ENCODE measurements at regions not wholly inside any gene's neighbourhood (a gene's known extent, or its start where the extent isn't known, plus 50 kb on each side); places are given as distances from the start of the nearest gene placed in this dataset.

DNA sequence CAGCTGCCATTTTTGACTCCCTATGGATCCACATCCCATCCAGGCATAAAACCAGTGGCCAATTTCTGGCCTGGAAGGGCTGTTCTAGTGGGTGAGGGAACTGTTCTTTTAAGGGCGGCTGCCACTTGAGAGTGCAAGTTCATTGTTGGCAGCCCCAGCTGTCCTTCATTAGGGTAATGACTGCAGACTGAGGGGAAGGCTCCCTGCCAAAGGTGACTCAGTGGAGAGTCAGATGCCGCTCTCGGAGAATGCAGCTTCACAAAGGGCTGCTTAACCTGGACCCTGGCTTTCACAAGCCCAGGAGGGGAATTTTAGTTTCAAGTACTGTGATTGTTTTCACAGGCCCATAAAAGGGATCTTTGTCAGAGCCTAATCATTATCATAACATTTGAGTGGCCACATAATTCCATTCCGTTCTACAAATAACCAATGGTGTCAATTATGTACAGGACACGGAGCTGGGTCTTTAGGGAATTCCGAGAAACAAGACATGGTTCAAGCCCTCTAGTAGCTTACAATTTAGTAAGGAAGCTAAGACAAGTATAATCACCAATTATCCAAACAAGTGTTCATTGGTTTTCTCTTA lies 235.7 kb downstream of the CDCA7 start:
- peak; percentile 82 for DNase-seq (ENCODE audit: low read depth)

DNA sequence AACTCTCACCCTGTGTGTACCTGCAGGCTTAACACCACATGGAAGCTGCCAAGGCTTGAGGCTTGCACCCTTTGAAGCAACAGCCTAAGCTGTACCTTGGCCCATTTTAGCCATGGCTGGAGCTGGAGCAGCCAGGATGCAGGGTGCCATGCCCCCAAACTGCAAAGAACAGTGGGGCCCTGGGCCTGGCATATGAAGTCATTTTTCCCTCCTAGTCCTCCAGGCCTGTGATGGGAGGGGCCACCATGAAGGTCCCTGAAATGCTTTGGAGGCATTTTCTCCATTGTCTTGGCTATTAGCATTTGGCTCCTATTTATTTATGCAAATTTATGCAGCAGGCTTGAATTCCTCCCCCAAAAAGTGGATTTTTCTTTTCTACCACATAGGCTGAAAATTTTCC lies 238.4 kb downstream of the CDCA7 start:
- DNase-seq (ENCODE audit: low read depth): no peak

DNA sequence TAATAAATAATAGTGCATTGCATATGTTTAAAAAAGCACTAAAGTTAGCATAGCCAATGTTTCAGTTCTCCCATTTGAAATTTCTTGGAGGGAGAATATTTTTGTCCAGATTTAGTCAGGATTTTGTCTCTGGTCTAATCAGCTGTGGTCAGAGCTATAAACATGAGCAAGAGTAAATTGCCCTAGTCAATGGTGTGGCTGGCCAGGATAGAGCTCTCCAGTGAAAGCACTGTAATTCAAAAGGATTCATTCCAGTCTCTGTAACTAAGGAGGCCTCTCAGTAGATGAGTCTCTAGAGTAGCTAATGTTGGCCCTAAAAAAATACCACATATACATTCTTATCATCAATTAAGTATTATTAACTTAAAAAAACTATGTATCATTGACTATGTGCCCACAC lies 241.6 kb downstream of the CDCA7 start:
- DNase-seq (ENCODE audit: low read depth): no peak

DNA sequence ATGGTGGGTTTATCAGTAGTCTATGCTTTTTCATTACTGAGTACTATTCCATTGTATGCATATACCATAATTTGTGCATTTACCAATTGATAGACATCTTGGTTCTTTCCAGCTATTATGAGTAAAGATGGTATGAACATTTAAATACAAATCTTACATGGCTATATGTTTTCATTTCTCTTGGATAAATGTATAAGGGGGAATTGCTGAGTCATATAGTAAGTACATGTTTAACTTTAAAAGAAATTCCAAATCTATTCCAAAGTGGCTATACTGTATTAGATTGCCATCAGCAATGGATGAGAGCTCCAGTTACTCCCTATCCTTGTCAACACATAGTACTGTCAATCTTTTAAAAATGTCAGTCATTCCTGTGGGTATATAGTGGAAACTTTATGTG lies 243.9 kb downstream of the CDCA7 start:
- no peak for DNase-seq (ENCODE audit: low read depth)

DNA sequence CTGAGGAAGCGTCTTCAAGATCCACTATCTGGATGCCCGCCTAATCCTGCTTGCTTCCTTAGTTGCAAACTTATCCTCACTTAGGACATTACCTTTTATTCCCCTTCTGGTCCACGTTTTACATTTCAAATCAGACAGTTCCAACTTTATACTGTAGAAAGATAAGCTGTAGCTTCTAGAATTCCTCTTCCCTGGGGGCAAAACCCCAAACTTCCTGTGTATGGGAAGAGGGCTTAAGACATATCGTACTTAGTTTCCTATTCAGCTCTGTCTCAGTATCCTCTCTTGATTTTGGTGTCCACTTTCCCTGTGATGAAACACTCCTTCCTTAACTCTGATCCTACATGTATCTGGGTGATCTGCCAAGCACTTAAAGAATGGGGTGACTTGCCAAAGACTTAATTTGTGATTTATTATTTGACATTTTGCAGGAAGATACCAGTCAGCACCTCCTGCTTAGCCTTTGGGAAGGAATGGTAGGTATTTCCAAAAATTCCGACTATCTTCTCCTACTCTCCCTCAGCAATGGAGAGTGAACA lies 245.2 kb downstream of the CDCA7 start:
- no peak for DNase-seq (ENCODE audit: low read depth)

DNA sequence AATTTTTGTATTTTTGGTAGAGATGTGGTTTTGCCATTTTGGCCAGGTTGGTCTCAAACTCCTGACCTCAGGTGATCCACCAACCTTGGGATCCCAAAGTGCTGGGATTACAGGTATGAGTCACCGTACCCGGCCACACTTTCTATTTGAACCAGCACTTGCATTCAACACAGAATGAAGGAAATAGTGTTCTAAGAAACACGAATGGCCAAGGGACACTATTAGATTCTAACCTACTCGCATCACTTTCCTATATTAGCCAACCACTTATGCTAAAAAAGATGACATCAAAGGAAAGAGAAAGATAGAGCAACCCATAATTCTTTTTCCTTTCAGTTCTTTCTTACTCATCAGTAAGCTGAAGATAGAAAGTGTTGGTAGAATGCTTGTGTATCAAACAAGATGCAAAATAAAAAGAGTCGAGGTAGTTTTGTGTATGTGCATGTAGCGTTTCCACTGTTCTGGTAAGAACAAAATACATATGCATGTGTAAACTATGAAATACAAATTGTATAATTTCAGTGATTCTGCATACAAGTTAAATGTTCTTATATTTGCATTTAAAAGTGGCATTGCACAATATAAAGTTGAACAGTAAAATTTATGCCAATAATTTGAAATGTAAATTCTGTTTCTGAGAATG lies 247.6 kb downstream of the CDCA7 start:
- DNase-seq (ENCODE audit: low read depth): no peak

DNA sequence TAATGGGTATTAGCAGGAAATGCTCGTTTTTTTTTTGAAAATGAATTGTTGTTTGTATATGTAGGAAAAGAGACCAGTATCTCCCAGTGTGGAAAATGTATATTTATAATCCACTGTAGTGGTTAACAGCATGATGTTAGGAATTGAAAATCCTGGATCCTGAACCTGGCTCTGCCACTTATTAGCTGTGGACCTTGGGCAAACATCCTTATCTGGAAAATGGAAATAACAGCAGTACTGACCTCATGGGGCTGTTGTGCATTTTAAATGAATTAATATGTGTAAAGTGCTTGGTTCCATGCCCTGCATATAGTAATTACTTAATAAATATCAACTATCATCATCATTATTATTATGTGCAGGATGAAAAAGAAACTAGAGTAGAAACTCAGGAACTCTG lies 251.3 kb downstream of the CDCA7 start:
- DNase-seq (ENCODE audit: low read depth): no peak

DNA sequence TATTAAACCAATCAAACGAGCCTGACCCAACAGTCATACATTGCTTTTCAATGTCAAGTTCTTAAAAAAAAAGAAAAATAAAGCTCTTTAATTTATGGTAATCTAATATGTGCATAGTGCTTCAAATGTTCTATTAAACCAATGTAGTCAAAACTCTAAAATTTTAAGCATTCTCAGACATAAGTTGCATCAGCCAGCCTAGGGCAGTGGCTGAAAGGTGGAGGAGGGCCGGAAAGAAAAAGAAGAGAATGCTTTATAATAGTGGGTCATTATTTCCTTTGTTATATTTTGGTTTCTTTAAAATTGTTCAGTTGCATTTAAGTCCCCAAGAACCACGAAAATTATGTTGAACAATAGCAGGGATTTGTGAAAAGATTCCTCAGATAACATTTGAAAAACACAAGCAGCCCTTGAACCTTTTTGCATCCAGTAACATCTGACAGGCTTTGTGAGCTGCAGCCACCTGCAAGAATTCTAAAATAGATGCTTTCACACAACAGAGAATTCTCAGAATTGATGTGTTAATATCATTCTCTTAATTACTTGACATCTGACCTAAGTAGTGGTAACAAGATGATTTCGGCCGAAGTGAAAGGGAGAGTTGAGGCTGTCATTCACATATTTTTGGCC lies 252.1 kb downstream of the CDCA7 start:
- no peak for DNase-seq (ENCODE audit: low read depth)

DNA sequence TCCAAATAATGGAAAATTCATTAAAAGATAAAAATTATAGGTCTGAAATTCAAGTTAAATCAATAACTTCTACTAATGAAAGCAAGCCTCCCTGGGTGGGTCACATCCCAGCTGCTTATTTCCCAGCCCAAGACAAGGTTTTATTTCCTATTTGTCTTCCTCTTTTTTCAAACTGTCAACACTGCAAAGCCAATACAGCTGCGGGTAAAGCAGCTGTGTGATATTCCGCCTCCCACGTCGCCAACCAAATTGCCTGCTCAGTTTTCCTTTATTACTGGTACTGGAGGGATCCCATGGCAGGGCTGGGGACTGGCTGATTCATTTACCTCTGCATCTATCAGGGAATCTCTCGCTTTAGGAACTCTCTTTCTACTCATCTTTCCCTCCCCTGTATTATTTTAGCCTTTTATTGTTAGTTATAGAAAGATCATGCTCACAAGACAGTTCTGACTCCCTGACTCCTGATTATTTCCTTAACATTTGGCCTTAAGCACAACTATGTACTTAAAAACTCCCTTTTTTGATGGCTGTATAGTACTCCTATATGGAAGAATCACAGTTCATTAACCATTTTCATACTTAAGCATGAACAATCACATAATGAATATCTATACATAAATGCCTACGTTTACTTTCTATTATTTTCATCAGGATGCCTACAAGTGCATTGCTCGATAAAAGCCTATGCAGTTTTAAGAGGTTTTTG lies 253.1 kb downstream of the CDCA7 start:
- no peak for DNase-seq (ENCODE audit: low read depth)

DNA sequence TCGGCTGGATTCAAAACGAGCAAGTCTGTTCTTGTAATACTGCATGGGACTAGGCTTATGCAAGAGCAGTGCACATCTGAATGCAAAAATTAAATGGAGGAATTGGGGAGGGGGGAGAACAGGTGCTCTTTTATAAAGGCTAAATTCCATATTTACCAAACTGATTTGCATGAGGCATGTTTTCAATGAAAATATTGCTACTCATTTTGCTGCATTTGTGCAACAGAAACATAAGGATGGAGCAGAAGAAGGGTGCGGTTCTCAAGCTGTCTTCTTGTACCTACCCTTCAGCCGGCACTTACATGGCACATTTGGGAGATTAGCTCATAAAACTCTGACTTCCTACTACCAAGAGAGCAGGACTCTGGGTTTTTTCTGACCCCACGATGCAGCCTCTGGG lies 256.4 kb downstream of the CDCA7 start:
- DNase-seq (ENCODE audit: low read depth): no peak

DNA sequence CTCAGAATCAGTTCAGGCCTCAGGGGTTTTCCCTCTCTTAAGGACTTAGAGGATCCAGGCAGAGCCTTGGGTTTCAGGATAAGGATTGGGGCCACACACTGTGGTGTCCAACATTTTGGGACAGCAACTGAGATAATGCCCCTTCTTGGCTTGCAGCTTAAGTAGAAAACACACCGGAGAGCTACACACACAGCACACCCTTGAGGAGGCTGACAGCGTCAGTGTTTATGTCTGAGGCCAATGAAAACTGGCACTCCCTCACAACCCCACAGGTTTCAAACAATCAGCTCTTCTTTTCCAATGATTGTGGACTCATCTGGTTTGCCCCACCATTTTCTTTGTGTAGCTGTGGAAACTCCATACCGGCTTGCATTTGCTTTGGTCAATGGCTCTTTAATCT lies 257.7 kb downstream of the CDCA7 start:
- no peak for DNase-seq (ENCODE audit: low read depth)

DNA sequence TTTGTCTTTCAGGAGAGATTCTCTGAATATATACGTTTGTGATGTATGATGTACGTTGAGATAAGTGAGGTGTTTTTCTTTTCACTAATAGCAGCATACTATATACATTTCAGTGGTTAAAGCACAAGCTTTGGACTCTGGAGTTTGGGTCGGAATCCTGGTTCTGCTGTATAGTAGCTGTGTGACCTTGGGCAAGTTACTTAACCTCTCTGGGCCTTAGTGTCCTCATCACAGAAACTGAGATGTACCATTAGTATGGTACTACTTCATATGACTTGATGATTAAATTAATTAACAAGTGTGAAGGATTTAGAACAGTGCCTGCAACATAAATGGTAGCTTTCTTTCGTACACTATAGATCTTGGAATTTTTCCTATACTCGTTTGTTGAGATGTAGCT lies 258.7 kb downstream of the CDCA7 start:
- no peak for DNase-seq (ENCODE audit: low read depth)

DNA sequence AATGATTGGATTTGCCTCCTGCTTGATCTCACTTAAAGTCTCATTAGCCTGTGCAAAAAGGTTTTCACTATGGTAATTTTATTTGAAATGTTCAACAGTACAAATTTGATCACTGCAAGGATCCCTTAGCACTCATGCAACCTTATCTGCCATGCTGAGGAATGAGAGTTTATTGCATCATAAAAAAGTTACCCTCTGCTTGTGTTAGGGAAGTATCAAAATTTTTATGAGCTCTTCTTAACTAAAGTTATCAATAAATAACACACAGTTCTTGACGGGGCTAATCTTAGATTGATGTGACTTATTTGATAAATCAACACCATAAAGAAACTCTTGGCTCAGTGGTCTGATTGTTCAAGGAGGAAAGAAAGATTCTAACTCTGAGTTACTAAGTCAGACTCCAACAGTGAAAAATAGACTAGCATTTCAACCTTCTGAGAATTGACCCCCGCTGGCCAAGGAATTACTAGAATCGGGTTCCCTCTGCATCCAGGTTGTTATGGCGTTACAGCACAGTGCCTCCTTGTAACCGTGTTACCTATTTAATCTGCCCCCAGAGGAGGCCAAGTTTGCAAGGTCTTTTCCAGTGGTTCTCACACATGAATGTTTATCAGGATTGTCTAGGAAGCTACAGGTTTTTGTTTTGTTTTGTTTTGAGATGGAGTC lies 259.7 kb downstream of the CDCA7 start:
- DNase-seq (ENCODE audit: low read depth): no peak

DNA sequence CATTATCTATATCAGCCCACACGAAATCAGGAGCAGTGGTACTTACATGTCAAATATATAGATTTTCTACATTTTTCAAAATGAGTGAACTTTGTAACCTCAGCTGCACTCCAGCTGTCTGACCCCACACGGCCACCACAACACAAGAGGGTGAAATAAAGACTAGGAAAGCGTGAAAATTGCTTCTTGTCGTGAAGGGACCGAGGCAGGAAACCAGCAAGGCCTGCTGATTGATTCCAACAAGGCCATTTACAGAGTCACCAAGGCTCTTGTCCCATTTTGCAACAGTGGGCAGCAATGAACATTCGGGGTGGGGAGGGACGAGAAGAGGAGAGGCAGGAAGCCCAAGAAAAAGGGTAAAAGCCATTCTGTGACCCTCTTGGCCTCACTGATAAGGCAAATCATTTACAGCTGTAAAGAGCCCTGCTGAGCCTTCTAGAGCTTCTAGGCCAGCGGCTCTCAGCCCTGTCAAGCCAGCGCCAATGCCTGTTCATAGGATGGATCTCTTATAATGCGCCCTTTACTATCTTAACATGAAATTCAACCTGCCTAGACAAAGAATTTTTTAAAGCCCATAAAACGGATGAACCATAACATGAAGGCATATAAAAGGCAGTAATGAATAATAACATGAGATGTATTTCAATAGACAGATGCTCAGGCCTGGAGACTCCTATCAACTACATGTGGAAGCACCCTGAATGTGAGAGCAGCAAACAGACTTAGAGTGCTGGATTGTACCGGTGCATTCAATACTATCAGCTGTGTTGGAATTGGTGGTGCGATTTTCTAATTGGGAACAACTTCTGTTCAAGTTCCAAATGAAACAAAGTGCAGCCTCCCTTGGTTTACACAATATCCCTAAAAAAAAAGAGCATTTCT lies 269.0 kb downstream of the CDCA7 start:
- no peak for DNase-seq (ENCODE audit: low read depth)

DNA sequence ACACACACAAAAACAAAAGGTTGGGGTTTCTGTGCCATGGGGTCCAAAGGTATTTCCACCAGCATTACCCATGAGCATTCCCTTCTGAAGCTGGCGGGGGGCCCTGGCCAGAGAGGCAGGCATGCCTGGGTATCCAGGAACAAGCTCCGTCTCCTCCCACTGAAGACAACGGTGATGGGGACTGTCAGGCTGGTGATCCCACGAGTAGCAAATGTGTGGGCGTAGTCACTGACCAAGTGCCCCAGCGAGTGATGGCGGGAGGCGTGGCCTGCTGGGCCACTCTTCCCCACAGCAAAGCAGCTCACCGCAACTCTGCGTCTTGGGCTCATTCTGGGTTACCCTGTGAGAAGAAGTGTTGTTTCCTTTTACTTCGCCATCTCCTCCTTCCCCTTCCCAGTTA lies 270.6 kb downstream of the CDCA7 start:
- DNase-seq (ENCODE audit: low read depth): no peak

DNA sequence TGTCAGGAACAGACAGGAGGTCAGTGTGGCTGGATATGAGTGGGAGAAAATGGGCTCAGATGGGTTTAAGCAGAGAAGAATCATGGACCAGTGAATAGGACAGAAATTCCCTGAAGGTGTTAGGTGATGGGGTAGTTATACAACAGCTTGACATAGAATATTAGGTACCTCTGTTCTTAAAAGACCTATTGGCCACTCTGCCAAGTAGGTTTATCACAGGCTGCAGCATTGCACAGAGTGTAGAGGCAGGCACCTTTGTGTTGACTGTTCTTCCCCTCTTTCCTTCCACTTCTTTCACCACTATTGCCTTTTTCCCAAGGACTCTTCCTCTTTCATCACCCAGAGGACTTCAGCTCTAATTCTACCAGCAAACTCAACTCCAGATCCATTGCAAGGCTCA lies 274.4 kb downstream of the CDCA7 start:
- no peak for DNase-seq (ENCODE audit: low read depth)

DNA sequence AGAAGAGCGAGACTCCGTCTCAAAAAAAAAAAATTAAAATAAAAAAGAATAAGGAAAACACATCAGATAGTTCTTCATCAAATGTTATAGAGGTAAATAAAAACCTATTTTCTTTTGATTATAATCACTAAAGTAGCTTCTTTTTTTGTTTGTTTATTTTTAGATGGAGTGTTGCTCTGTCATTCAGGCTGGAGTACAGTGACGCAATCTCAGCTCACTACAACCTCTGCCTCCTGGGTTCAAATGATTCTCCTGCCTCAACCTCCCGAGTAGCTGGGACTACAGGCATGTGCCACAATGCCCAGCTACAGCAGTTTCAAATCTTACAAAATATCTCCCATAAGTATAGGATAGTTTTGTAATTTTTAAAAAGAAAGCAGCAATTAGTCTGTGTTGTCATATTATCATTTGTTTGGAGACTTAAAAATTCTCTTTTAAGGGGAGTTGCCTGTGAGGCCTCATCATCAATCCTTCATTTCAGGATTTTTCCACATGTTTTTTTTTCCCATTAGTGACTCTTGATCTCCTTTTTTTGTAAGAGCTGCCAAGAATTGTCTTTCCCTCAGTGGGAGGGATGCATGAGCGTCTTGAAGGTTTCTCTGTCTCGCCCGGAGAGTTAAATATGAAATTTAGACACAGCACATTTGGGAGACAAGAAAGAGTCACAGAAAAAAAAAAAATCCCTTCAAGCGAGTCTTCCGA lies 275.9 kb downstream of the CDCA7 start:
- DNase-seq (ENCODE audit: low read depth): no peak

DNA sequence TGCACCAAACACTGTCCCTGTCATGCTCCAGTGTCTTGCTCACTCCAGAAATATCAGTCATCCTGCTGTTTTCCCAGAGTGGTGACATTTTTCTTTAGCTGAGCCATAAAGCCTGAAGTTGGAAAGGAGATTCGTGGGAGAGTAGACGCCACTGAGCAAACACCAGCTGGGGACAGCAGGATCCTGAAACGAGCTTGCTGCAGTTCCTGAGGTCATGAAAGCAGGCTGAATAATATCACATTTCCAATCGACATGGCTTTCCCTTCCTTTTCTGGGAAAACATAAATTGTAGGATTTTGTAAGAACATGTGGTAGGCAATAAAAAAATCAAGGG lies 276.4 kb downstream of the CDCA7 start:
- peak; percentile 25 for DNase-seq (ENCODE audit: low read depth)

DNA sequence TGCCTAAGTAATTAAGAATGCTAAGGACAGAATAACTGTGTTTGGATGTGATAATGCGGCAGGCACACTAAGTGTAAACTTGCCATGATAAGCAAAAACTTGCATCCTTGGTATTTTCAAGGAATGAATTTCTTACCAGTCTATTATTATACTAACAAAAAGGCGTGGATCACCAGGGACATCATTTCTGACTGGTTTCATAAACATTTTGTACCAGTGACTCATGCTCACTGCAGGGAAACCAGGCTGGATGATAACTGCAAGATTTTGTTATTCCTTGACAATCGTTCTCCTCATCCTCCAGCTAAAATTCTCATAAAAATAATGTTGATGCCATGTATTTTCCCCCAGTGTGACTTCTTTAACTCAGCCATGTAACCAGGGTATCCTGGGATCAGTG lies 289.5 kb downstream of the CDCA7 start:
- DNase-seq (ENCODE audit: low read depth): no peak

DNA sequence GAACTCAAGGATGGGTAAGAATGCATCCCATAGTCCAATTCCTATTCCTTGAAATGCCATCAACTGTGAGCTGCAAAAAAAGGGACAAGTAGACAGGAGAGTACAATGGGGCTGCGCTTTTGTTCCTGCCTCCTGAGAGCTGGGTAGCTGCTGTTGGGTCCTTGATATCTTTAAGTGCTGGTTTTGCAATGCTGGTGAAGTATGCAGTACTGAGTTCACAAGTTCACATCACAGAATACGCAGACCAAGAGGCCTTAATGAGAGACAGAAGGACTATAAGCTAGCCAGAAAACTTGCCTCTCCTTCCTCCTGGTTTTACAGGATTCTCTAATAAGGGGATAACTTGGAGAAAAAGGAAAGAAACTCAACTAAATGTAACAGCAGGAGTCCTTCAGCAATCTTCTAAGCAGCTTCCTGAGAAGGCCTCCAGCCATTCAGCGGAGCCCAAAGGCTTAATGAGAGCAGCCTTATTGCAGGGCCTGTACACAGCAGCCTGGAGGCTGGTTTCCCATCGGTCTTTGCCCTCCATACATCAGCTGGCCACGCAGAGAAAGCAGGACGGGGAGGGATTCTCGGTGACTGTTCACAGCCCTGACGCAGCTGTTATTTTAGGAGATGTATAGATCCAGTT lies 293.1 kb downstream of the CDCA7 start:
- no peak for DNase-seq (ENCODE audit: low read depth)
